ELF-1 (cell line): ENCODE measurements at regions not wholly inside any gene's neighbourhood (a gene's known extent, or its start where the extent isn't known, plus 50 kb on each side); places are given as distances from the start of the nearest gene placed in this dataset.
A peak's percentile ranks its signal among the peaks of the same experiment; 100 is the strongest.

Source experiments
- DNase-seq: peaks from one replicate; pipeline ENCODE4 v3.0.0-alpha.2; 2016; ENCODE audit warnings: low read depth, low spot score

GRCh38 chr2:6408057-6408456, 457.6 kb downstream of the CMPK2 start:
- DNase-seq = no peak

- DNase-seq = no peak
These were observed 455.4 kb downstream of the CMPK2 start for GRCh38 chr2:6410313-6410712.

- DNase-seq = no peak
These were observed 453.1 kb downstream of the CMPK2 start for GRCh38 chr2:6412533-6413091.

- DNase-seq = no peak
These were observed 448.7 kb downstream of the CMPK2 start for GRCh38 chr2:6417050-6417449.

GRCh38 chr2:6418291-6418690, 447.4 kb downstream of the CMPK2 start:
- no peak for DNase-seq

- DNase-seq = no peak
These were observed 444.5 kb downstream of the CMPK2 start for GRCh38 chr2:6421138-6421730.

- DNase-seq = no peak
These were observed 443.8 kb downstream of the CMPK2 start for GRCh38 chr2:6421888-6422287.

GRCh38 chr2:6423157-6423556, 442.6 kb downstream of the CMPK2 start:
- DNase-seq = no peak

- peak; percentile 4 for DNase-seq
These were observed 441.8 kb downstream of the CMPK2 start for GRCh38 chr2:6423944-6424343.

GRCh38 chr2:6425032-6425431, 440.7 kb downstream of the CMPK2 start:
- DNase-seq = no peak

GRCh38 chr2:6429210-6429986, 436.3 kb downstream of the CMPK2 start:
- peak; percentile 68 for DNase-seq

GRCh38 chr2:6434438-6434837, 431.3 kb downstream of the CMPK2 start:
- DNase-seq = no peak

GRCh38 chr2:6441800-6442199, 423.9 kb downstream of the CMPK2 start:
- DNase-seq = no peak

GRCh38 chr2:6442252-6442985, 423.3 kb downstream of the CMPK2 start:
- no peak for DNase-seq

GRCh38 chr2:6443061-6443823, 422.5 kb downstream of the CMPK2 start:
- DNase-seq = no peak

- DNase-seq = no peak
These were observed 421.2 kb downstream of the CMPK2 start for GRCh38 chr2:6444514-6444913.

GRCh38 chr2:6445156-6445555, 420.6 kb downstream of the CMPK2 start:
- no peak for DNase-seq

- no peak for DNase-seq
These were observed 418.6 kb downstream of the CMPK2 start for GRCh38 chr2:6446938-6447608.

- DNase-seq = no peak
These were observed 416.8 kb downstream of the CMPK2 start for GRCh38 chr2:6448893-6449292.

GRCh38 chr2:6449343-6449742, 416.4 kb downstream of the CMPK2 start:
- DNase-seq = no peak
